Left forelimb (tissue), 1 donor: ENCODE measurements at regions not wholly inside any gene's neighbourhood (a gene's known extent, or its start where the extent isn't known, plus 50 kb on each side); places are given as distances from the start of the nearest gene placed in this dataset.
"Not testable (repeated sequence)": the region's sequence is repeated elsewhere in the genome, so short reads cannot be mapped to it uniquely, and the experiment has no call there.

Source experiments
- DNase-seq: peaks from one replicate; pipeline ENCODE4 v3.0.0-alpha.2; 2018; ENCODE audit warnings: low spot score

DNA sequence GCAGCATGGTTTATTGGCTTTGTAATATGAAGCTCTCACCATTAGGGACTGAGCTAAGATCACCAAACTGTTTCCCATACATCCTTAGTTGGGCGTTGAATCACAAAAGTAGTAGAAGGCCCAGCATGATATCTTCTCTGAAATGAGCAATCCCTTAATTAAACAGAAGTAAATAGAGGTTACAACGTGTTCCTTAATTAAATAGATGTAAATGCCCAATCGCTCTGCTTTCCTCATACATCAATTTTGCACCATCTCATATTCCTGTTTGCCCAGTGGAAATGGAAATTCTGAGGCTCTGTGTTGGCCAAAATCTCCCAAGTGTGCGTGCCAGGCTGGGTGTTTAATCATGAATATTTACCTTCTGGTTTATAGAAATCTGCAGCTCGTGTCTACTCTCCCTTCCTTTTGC, 107.4 kb upstream of the FOXB1 start:
- DNase-seq: no peak

DNA sequence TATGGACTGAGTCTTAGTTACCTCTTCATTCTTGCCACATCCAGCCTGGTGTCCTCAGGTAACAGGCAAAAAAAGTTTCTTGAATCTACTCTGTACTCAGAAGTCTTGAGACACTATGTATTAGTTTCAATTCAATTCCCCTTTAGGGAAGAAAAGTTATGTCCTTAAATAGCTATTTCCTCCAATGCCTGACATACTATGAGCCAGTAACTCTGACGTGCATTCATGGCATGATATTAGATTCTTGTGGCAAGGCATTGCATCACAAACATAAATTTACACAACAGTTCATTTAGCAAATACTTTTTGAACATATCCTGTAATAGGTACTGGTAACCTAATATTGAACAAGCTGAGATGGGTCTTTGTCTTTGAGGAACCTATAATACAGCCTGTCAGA, 109.3 kb upstream of the FOXB1 start:
- DNase-seq: no peak

DNA sequence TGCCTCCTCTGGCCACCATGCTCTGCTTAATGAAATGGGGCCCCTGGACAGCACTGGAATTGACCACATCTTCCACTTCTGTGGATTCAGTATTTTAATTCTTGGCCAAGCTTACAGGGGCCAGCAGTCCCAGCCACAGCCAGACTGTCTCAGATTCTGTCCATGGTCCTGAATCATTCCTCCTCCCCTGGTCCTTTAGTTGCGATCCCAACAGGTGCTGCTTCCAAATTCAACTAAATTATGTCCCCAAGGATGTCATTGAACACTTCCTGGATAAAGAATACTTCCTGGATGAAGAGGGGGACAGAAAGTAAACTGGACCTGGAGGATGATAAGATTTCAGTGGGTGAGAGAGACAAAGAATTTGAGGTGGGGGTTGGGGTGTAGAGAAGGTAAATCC, 111.1 kb upstream of the FOXB1 start:
- no peak for DNase-seq

DNA sequence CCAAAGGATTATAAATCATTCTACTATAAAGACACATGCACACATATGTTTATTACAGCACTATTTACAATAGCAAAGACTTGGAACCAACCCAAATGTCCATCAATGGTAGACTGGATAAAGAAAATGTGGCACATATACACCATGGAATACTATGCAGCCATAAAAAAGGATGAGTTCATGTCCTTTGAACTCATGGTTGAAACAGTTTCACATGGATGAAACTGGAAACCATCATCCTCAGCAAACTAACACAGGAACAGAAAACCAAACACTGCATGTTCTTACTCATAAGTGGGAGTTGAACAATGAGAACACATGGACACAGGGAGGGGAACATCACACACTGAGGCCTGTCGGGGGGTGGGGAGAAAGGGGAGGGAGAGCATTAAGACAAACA, 116.2 kb upstream of the FOXB1 start:
- DNase-seq: not testable (repeated sequence)

DNA sequence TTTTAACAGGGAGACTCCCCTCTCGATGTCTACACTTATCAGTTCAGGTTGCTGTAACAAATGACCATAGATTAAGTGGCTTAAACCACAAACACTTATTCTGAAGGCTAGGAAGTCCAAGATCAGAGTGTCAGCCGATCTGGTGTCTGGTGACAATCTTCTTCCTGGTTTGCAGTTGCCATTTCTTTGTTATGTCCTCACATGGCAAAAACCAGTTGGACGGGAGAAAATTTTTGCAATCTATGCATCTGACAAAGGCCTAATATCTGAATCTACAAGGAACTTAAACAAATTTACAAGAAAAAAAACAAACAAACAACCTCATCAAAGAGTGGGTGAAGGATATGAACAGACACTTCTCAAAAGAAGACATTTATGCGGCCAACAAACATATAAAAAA, 116.9 kb upstream of the FOXB1 start:
- no peak for DNase-seq

DNA sequence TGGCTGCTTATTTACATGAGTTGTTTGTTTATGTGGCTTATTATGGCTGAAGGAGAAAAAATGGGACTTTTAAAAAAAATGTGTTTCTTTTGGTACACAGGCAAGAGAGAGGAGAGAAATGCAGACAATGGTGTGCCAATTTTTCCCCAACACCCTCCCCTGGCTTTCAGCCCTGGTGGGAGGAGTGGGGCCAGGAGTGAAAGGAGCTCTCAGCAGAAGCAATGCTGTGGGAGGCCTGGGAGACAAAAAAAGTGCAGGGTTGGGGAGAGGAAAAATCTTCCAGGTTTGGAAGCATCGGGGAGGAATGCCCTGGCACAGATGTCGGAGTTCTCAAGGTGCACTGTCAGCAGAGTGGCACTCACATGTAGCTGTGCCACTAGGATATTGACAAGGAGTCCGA, 117.7 kb upstream of the FOXB1 start:
- no peak for DNase-seq

DNA sequence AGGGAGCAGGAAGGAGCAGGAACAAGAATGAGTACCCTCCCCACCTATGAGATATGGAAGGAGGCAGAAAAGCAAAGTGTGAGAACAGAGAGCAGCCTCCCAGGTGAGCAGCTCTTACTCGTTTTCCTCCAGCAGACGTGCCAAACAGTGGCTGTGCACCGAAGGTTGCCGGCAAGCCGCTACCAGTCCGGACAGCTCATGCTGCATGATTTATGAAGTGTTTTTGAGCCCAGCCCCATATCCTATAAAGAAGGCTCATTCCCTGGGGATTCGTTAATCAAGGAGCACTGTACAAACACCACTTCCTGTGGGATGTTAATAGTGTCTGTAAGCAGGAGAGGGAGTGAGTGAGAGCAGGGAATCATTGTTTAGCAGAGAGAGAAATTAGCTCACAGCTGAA, 118.3 kb upstream of the FOXB1 start:
- DNase-seq: no peak

DNA sequence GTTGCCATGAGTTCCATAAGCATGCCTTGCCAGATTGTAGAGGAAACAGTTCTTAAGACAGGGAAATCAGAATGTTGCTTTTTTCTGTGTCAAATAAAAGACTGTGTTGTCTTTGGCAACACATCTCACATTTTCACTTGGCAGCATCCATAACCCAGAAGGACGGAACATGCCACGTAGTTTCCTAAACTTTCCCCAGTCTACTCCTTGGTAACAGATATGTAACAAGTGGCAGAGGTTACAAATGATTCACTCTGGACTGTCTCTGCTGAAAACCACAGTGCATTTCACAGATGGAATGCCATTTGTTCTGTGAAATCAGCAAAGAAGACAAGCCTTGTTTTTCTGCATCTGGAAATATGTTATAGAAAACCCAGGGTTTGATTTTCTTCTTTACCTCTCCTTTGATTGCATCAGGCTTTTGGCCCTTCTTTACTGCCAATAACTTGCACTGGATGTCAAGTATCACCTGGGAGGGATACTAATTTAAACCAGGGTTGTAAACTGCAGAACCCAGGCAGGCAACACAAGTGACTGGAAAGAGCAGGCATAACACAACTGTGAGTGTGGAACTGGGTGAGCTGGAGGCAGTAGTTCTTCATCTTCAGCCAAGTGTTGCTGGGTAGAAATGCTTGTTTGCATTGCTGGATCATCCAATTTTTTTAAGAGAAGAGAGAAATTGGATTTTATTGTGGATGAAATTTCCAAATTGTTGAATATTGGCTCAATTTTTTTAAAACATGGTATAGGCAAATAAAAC, 124.4 kb upstream of the FOXB1 start:
- no peak for DNase-seq

DNA sequence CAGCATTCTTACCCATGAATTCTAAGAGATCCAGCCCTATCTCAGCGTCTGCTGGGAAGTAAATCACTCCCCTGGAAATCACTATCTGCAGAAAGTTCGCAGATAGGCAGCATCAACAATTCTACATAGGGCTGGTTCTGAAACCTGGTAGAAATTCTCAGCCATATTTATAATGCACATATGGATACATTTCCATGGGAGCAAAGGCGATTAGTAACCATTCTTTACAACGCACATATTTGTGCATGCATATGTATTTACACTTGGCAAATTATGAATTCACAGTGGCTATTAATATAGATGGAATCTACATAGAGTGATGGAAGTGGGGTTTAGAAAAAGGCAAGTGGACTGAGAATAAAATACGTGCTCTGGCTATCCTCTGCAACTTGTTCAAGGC, 128.0 kb upstream of the FOXB1 start:
- DNase-seq: no peak

DNA sequence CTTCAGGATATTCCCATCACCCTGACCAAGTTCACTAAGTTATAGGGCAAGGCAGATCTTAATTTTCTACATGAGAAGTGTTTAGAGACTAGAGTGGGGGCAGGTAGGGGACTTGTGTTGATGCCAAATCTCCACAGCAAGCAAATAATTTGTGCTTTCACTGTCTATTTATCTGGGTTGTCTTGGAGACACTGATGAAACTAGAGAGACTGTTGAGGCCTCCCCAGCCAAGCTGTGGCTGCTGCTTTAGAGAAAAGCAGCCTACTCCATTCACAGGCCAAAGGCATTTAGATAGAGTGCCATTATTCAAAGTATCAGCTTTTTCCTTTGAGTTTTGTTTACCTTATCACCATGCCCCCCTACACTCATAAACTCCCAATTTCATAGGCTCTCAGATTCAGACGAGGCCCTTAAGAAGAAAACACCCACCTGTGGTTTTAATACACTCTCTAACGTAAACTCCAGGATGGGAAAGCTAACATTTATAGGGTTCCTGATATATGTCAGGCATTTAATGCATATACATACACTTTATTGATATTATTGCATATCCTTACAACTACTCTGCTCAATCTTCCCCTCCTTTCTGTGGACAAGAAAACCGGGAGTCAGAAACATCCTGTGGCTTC, 130.4 kb upstream of the FOXB1 start:
- no peak for DNase-seq

DNA sequence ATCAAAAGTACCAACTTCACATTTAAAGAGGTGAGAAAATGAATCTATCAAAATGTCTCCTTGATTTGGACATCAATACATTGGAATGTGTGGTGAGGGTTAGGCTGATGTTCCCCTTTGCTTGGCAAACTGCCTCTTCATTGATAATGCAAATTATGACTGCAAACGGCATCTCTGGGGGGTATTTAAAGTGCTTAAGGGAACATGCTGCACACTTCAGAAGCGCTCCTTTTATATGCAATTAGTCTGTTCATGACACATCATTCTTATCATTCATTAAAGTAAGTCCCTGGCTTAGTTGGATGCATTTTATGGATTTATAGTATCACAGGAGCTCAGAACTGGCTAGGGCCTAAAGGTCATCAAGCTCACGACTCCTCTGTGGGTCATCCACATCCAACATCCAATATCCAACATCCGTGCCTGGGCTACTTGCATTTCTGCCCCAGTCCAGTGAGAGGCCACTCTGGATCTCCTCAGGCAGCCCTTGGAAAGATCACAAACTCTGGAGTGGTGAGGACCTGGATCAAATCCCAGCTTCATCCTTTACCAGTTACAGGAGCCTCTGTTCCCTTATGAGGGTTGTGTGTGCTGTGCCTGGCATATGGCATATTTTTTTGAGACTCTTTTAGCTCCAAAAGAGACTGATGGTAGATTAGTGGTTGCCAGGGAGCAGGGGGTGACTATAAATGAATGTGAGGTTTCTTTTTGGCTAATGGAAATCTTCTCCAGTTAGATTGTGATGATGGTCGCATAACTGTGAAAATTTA, 136.8 kb upstream of the FOXB1 start:
- no peak for DNase-seq

DNA sequence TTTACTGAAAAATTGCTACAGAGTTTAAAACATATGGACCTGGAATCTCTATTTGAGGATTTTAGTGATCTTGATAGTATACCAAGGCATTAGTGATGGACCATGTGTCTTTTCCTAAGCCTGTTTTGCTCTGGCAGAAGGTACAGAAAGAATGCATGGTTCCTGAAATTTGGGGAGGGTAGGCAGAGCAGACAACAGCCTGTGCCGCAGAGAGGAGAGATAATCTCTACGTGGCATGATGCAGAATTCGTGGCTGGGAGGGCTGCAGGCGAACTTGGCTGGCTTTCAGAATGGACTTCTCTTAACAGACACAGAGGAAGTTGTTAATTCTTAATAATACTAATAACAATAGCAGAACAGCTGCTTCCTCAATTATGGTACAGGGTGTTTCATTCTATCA, 137.5 kb upstream of the FOXB1 start:
- DNase-seq: no peak

DNA sequence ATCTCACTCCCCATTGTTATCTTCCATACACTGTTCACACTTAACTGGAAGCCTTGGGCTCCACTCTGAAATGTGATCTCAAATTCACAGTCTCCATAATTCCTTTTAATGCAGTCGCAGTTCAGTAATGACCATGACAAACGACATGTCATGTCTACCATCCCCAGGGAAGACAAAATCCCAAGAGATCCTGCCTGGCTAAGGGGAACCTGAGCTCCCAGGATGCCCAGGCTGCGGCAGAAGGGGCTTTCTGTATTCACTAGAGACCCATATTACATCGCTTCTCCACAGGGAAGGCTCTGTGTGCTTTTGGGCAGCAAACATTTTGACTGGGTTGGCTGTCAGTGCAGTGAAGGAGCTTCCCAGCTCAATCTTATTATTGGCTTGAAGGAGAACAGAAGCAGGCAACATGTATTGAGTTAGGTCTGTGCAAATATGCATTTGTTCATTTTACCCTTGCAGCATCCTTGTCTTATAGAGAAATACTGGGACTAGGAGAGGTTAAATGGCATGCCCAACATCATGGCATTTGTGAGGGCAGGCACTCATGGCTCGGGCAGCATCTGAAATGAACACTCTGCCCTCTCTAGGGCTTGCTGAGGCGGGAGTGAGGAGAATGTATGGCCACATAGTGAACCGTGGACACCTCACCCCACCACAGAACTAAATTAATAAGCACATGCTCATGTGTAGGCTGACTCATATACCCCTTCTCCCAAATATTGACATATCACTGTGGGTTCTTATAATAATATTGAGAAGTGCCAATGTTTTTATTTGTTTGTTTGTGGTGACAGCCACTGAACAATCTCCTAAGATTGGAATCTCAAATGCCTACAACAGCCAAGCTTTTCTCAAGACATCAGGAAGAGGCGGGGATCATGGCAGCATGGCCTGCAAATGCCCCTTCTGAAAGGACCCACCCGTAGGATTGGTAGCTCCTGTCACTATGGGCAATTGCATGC, 141.6 kb upstream of the FOXB1 start:
- no peak for DNase-seq

DNA sequence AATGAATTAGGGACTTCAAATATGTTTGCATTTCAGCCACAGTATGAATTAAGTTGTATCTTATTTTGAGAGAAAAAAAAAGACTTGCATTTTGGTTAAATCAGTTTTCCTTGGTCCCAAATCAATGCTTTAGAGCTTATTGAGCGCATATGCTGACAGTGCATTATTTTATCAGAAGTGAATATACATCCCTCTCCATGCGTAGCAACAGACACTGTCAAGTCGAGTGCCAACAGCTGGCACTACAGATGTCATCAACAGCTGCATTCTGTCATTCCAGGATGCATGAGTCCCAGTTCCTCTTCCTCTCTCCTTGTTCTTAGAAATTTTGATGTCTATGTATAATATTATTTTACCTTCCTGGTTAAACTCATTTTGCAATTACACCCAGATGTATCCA, 156.1 kb upstream of the FOXB1 start:
- DNase-seq: no peak

DNA sequence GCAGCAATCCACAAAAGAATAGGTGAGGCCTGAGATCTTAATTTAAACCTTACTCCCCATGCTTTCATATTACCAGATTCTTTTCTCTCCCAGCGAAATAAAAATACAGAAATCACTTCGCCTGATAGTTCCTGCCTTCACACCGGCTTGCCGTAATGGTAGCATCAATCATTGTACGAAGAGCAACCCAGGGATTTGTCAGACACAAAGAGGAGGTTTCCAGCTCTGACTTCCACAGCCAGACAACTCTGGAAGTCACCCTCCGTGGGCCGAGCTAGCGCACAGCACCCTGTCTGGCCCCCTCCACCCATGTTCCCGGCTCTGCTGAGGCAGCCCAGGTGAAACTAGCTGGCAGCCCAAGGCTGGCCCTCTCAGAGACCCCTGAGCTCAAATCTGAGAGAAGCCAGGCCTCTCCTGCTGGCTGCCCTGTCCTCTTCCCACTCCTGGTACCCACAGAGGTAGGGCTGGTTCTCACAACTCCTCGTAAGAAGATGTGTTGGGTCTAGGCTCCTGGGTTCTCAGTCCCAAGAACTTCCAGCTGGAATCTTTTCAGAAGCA, 156.9 kb upstream of the BNIP2 start:
- no peak for DNase-seq

DNA sequence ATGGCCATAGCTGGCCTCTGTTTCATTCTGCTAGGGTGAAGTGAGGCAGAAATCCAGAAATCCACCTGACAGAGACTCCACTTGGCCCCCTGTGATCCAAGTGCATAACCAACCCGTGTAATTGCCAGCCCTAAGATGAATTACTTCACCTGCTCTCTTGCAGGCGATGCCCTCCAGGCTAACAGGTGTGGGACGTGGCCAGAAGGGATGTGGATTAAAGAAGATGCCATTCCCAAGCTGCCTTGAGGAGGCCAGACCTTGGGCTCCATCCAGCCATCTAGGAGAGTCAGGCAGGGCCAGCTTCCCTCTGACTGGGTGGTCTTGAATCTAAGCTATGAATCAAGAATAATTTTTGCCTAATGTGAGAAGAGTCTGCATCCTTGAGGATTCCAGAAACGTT, 154.5 kb upstream of the BNIP2 start:
- DNase-seq: no peak

DNA sequence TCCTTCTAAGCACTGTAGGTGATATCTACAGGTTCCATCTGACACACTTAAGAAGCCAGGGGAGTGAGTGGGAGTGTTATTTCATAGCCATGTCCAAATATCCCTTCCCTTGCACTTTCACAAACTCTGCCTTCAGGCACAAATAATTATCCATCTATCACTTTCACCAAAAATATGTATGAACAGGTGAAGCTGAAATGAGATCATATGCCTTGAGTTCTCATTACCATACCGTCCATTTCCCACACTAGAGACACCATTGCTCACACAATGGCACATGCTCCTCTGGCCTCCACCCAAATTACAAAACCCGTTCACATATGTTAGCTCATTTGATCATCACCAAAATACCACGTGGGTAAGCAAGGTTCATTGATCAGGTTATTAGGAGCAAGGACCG, 151.9 kb upstream of the BNIP2 start:
- DNase-seq: no peak

DNA sequence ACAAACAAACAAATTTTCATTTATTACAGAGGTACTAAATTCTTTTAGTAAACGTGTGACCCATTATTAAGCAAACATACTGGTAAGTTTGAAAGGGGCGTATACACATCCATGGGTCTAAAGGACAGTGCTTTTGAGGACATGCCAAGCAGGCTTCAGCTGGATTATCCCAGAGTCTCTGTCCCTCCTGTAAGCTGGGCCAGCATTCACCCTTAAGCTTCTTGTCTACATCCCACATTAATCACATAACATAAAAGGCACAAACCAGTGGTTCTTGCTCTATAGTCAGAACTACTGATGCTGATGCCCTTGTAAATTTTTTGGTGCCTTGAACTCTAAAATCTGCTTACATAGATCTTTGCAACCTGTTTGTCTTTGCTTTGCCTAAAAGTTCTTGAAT, 150.8 kb upstream of the BNIP2 start:
- DNase-seq: no peak

DNA sequence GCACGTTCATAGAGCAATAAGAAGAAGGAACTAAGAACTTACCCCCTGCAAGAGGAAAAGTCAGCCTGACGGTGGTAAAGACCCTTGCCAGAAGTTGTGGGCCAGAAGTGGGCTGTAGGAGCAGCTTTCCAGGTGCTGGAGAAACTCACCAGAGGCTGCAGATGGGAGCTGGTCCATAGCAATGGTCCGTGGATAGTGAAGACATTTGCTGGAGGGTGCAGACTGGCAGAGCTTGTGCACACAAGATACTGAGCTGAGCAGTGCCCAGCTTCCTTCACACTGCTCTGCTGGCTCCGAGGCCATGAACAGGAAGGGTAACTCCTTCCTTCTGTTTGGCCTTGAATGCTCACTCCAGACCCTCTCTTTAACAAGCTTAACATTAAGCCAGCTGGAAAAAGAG, 149.8 kb upstream of the BNIP2 start:
- DNase-seq: no peak

DNA sequence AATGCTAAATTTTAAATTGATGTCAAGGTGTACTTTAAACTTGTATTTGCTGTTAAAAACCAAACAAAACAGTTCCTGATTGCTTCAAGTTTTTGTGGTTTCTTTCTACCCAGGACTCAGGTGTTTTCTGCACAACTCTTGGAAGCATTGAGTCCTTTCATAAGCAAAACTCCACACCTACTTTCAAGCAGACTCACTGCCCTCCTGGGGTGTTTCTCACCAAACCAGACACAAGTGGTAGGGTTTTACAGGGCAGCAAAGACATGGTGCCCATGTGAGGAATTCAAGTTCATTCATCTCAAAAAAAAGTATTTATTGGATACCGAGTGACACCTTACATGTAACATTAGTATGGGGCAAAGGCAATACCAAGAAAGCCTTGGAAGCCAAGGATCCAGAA, 146.7 kb upstream of the BNIP2 start:
- DNase-seq: no peak

DNA sequence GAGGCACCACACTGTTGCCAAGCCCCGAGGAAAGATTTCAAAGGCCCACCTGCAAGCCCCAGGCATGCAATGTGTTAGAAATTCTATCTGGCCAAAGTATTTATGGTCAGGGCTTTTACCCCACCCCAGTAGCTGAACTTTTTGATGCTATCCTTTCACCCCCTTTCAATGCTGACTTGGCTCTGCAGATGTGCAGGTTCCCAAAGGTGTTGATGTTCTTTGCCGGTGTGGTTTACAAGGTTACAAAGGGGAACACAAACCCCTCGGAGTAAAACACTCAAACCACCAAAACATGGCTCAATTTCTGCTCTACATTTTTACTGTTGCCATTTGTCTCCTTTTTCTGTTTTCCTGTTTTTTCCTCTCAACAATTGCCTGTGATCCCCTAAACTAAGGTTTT, 145.4 kb upstream of the BNIP2 start:
- DNase-seq: no peak

DNA sequence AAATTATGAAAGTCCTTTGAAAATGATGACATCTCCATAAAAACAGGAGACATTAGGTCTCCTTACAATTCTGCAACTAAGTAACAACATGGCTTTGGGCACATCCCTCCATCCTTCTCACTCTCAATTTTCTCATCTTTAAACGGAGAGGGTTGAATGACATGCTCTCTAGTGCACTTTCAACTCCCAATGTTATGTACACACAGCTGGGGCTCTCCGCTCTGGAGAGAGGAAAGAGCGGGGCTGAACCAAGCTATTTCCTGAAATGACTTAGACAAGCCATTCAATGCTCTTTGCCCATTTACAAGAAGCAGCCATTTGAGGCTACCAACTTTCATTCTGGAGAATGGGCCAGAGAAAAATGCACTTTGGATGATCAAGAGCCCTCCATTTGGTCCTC, 144.2 kb upstream of the BNIP2 start:
- DNase-seq: no peak
